ENCODE measurements at regions not wholly inside any gene's neighbourhood (a gene's known extent, or its start where the extent isn't known, plus 50 kb on each side); places are given as distances from the start of the nearest gene placed in this dataset.

DNA sequence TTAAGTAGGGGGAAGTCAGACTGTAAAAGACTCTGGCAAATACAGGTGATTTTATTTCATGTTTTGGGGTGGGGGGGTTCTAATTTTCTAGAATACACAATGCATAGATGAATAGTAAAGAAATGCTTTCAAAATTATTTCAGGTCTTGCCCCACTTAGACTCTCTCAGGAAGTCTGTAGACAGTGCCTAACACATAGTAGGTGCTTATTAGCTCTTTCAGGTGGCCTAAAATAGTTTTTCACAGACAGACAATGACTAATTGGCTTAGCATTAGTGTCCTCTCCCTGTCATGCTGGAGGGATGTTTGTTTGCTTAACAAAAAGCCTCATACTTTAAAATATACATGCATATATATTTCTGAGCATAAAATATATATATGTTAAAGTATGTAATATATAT lies 366.0 kb downstream of the SOX9 start:
- no peaks in the 10 kb centered on the region for H3K36me3 ChIP-seq (replicated peaks in 1 of 2)
- intact Hi-C loops (cut with DNase I), result no loop called here
- no peak for DNase-seq
- H3K9me3 ChIP-seq (replicated peaks in 1 of 3), result no peaks in the 10 kb centered on the region
- no peak overlapping the region for H3K4me3 ChIP-seq
- H3K4me1 ChIP-seq (replicated peaks in 1 of 2), result no peaks in the 10 kb centered on the region
- TF ChIP-seq, protein P1, sequence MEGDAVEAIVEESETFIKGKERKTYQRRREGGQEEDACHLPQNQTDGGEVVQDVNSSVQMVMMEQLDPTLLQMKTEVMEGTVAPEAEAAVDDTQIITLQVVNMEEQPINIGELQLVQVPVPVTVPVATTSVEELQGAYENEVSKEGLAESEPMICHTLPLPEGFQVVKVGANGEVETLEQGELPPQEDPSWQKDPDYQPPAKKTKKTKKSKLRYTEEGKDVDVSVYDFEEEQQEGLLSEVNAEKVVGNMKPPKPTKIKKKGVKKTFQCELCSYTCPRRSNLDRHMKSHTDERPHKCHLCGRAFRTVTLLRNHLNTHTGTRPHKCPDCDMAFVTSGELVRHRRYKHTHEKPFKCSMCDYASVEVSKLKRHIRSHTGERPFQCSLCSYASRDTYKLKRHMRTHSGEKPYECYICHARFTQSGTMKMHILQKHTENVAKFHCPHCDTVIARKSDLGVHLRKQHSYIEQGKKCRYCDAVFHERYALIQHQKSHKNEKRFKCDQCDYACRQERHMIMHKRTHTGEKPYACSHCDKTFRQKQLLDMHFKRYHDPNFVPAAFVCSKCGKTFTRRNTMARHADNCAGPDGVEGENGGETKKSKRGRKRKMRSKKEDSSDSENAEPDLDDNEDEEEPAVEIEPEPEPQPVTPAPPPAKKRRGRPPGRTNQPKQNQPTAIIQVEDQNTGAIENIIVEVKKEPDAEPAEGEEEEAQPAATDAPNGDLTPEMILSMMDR (IDR thresholded peaks at IDR 0.05), result no peak
- TF ChIP-seq POLR2A (IDR thresholded peaks at IDR 0.05), result no peak
- no peak overlapping the region for H3K27ac ChIP-seq
- H3K27me3 ChIP-seq, result no peaks in the 10 kb centered on the region

DNA sequence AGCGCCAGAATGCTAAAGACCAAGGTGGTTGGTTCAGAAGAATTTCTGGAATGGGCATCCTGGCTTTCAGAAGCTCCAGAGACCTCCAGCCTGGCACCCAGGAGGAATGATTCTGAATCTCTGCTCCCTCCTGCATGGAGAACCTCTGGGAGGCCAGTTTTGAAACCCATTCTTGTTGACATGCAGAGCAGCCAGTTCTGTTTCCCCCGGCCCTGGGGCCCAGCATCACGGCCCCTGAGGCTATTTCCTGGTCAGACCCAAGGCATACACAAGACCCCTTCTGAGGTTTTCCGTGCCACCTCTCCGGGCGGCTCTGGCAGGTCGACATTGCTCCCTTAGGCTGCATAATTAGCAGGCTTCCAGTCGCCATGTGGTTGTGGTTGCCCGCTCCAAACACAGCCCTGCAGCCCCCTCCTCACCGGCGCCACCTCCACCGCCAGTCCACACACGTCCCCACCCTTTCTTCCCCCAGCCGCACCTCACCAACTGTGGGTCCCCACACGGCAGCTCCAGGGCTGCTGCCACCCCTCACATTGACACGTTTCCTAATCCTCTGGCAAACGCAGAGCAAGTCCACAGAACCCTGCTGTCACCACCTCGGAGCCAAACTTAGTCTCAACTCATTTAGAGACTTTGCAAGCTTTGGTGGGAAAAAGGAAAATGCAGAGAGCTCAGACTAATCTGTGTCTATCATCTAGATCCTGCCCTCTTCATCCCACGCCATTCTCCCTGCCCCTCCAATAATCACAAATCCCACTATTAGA lies 367.1 kb downstream of the SOX9 start:
- H3K4me1 ChIP-seq (replicated peaks in 1 of 2), result no peaks in the 10 kb centered on the region
- DNase-seq, result no peak
- no peak overlapping the region for H3K4me3 ChIP-seq
- no peaks in the 10 kb centered on the region for H3K9me3 ChIP-seq (replicated peaks in 1 of 3)
- TF ChIP-seq, protein P1 (IDR thresholded peaks at IDR 0.05), result no peak
- TF ChIP-seq POLR2A (IDR thresholded peaks at IDR 0.05), result no peak
- intact Hi-C loops (cut with DNase I), result no loop called here
- H3K27me3 ChIP-seq, result no peaks in the 10 kb centered on the region
- no peaks in the 10 kb centered on the region for H3K36me3 ChIP-seq (replicated peaks in 1 of 2)
- 72 to 79% (median 74%) methylated on average over 14 to 19 of the region's 19 CpGs for WGBS, 4 donors
- H3K27ac ChIP-seq, result no peak overlapping the region

DNA sequence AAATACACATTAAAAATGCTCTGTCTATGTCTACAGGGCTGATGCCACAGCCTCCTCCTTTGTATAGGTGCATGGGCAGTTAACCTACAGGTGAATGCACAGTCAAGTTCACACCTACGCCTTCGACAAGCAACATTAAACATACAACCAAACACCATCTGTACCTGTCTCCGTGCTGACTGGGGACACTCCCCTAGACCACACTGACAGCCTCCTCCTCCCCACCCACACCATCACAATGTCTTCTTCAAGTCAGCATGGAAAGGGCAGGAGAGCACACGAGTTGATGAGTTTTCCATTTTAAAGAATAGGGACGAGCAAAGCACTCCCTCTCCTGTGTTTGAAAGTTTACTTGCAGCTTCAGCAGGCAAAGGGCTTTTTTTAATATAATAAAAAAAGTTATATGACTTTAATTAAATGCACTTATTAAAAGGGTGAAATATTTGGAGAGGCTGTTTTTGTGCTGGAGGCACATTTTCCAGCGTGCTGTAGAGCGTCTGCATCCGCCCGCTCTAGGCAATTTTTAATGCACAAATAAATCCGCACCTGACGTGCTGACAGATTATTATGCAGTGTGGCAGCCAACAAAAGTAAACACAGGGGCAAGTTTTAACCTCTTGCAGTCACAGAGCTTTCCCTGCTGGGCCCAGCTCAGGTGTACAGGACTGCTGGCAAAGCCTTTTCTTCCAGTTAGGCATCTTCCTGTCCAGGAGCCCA lies 367.9 kb downstream of the SOX9 start:
- no peak for TF ChIP-seq POLR2A (IDR thresholded peaks at IDR 0.05)
- TF ChIP-seq, protein P1 (IDR thresholded peaks at IDR 0.05), result no peak
- Histone ChIP-seq H3K4me3 (no peak overlapping the region), H3K36me3 (replicated peaks in 1 of 2) (no peaks in the 10 kb centered on the region), H3K9me3 (replicated peaks in 1 of 3) (no peaks in the 10 kb centered on the region), H3K4me1 (replicated peaks in 1 of 2) (no peaks in the 10 kb centered on the region), H3K27me3 (no peaks in the 10 kb centered on the region), H3K27ac (no peak overlapping the region)
- 46 to 56% (median 53%) methylated on average over 11 of the region's 11 CpGs for WGBS, 4 donors
- DNase-seq, result no peak
- intact Hi-C loops (cut with DNase I), result no loop called here

DNA sequence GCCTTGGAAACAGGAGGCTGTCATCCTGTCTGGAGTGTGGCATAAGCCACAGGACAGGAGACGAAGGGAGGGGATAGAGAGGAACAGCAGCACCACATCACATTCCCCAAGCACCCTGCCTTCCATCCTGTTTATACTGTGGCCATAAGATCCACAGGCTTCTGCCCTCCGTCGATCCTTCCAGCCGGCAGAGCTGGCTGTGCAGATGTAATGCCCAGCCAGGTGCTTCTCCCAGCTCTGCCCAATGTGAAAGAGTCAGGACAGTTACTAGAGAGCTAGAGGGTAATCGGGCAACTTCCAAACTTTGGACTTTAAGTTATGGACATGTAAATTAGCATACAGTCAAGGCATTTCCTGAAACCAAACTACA lies 368.4 kb downstream of the SOX9 start:
- H3K4me3 ChIP-seq, result no peak overlapping the region
- 45 to 68% (median 59%) methylated on average over 4 to 5 of the region's 5 CpGs for WGBS, 4 donors
- intact Hi-C loops (cut with DNase I), result no loop called here
- no peak for DNase-seq
- no peaks in the 10 kb centered on the region for H3K9me3 ChIP-seq (replicated peaks in 1 of 3)
- H3K36me3 ChIP-seq (replicated peaks in 1 of 2), result no peaks in the 10 kb centered on the region
- no peaks in the 10 kb centered on the region for H3K4me1 ChIP-seq (replicated peaks in 1 of 2)
- TF ChIP-seq POLR2A (IDR thresholded peaks at IDR 0.05), result no peak
- TF ChIP-seq, protein P1 (IDR thresholded peaks at IDR 0.05), result no peak
- H3K27me3 ChIP-seq, result no peaks in the 10 kb centered on the region
- H3K27ac ChIP-seq, result no peak overlapping the region
